SH-SY5Y (cell line): ENCODE measurements at regions not wholly inside any gene's neighbourhood (a gene's known extent, or its start where the extent isn't known, plus 50 kb on each side); places are given as distances from the start of the nearest gene placed in this dataset.

ENCODE experiments used
- GATA2 ChIP-seq: IDR thresholded peaks from 2 replicates; pipeline ENCODE4 v1.6.1; 2011; ENCODE audit warnings: mild to moderate bottlenecking, low read depth, low read length
- GATA3 ChIP-seq: IDR thresholded peaks from 2 replicates; pipeline ENCODE4 v1.6.1; 2011; ENCODE audit warnings: low read depth, mild to moderate bottlenecking, low read length, moderate library complexity

DNA sequence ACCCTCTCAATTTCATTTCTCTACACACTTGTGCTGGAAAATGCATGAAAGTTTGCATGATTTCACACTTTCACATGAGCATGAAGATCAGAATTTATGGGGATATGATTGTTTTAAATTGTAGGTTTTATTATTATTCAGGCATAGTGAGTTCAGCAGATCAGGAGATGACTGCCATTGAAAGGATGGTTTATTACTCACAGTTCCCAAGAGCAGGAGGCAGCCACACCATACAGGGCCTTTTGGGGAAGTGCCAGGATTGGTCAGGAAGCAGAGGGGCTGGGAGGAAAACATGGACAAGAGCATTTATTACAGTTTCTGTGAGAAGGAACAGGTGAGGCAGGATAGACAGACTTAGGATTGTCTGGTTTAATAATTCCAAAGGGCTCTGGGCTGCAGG, 114.6 kb upstream of the KCNJ15 start:
- no peak for TF ChIP-seq GATA2
- no peak for TF ChIP-seq GATA3
